Spleen (tissue), 11 donors: ENCODE measurements at regions not wholly inside any gene's neighbourhood (a gene's known extent, or its start where the extent isn't known, plus 50 kb on each side); places are given as distances from the start of the nearest gene placed in this dataset.

Experiments
- DNase-seq: peaks from one replicate; pipeline ENCODE4 v3.0.0-alpha.2; 2020
- H3K27ac ChIP-seq, 8 donors: fragments of 200-600 bp; sonication (generic) in 7 of 8; 1 replicate in 4 of 8; 2 replicates in 4 of 8; pipeline versions ENCODE4 v1.5.0 to v1.8.0; 2016 to 2021; ENCODE audit warnings: inconsistent platforms in 4 of 8, mild to moderate bottlenecking in 4 of 8, moderate library complexity in 1 of 8
- H3K27me3 ChIP-seq, 7 donors: fragments of 200-600 bp; sonication (generic) in 6 of 7; replicated peaks in 1 of 7; 1 replicate in 4 of 7; 2 replicates in 3 of 7; pipeline versions ENCODE4 v1.5.0 to v1.8.0; 2016 to 2021; ENCODE audit warnings: inconsistent platforms in 3 of 7, mild to moderate bottlenecking in 1 of 7
- H3K36me3 ChIP-seq, 6 donors: fragments of 200-600 bp; sonication (generic) in 5 of 6; 1 replicate in 4 of 6; 2 replicates in 2 of 6; pipeline versions ENCODE4 v1.5.0 to v1.8.0; 2016 to 2021; ENCODE audit warnings: inconsistent platforms in 2 of 6
- H3K4me1 ChIP-seq, 6 donors: fragments of 200-600 bp; sonication (generic) in 5 of 6; 1 replicate in 3 of 6; 2 replicates in 3 of 6; pipeline versions ENCODE4 v1.5.0 to v1.8.0; 2016 to 2021; ENCODE audit warnings: inconsistent platforms in 3 of 6
- H3K4me3 ChIP-seq, 8 donors: fragments of 200-600 bp; sonication (generic) in 7 of 8; 1 replicate in 4 of 8; 2 replicates in 4 of 8; pipeline versions ENCODE4 v1.5.0 to v1.8.0; 2016 to 2021; ENCODE audit warnings: inconsistent platforms in 4 of 8, mild to moderate bottlenecking in 4 of 8, moderate library complexity in 2 of 8
- H3K9me3 ChIP-seq, 8 donors: fragments of 200-600 bp; sonication (generic) in 7 of 8; 1 replicate in 4 of 8; 2 replicates in 4 of 8; pipeline versions ENCODE4 v1.5.0 to v1.8.0; 2016 to 2021; ENCODE audit warnings: inconsistent platforms in 4 of 8
- CTCF ChIP-seq, 11 experiments: fragments of 200-600 bp in 7 of 11; fragments of 450-650 bp in 4 of 11; sonication (generic) in 4 of 11; IDR thresholded peaks in 8 of 11; conservative IDR thresholded peaks in 3 of 11; 1 replicate in 7 of 11; 2 replicates in 4 of 11; pipeline versions ENCODE4 v1.4.0 to v1.8.0; 2016 to 2021; ENCODE audit warnings: antibody characterized with exemption in 11 of 11, inconsistent platforms in 4 of 11, mild to moderate bottlenecking in 1 of 11
- POLR2A ChIP-seq, 3 donors: fragments of 450-650 bp; IDR thresholded peaks; one replicate each; pipeline ENCODE4 v1.5.1; 2017; ENCODE audit warnings: antibody characterized with exemption in 3 of 3, mild to moderate bottlenecking in 1 of 3
- POLR2AphosphoS5 ChIP-seq, 3 donors: sonication (generic); formaldehyde crosslinking; IDR thresholded peaks; one replicate each; pipeline ENCODE4 v1.5.1; 2017; ENCODE audit warnings: antibody characterized with exemption in 3 of 3
- WGBS, 5 donors: extraction: QIAGEN DNeasy Blood & Tissue Kit in 3 of 5; methylation state at CpG; one replicate each; pipeline versions ENCODE4 v1.1.5 to v1.1.7; 2013 to 2018; 5-methylcytosine and 5-hydroxymethylcytosine counted together
- intact Hi-C: fragments of 100-400 bp; cut with DNase I; formaldehyde crosslinking; loops from one replicate; pipeline ENCODE4 v1.15.0; 2023; ENCODE audit warnings: low total_unique reads
- donor health status: healthy with polysubstance abuse.
- donor health status: DM: no; HTN: no; CAD: no; lungs with moderate emphysema.
- donor health status: DM: no; HTN: no; CAD: no.
- donor health status: Bipolar disorder and iron deficiency.
- donor health status: healthy.
- donor health status: DM: no; HTN: no; CAD: no.
- donor health status: DM: yes; HTN: yes; CAD: no.

GRCh38 chr11:134888821-134889220 lies 476.8 kb upstream of the B3GAT1 start:
- no peak for DNase-seq
- WGBS, 5 donors = 81 to 89% (median 84%) methylated on average over 10 of the region's 10 CpGs
- intact Hi-C loops = no loop called here
- Histone ChIP-seq H3K4me3 (no peak overlapping the region), H3K27me3 (peaks cover 0 to 34% (median 0%) of the 10 kb centered on the region in 7 donors), H3K9me3 (peaks cover 0 to 12% (median 0%) of the 10 kb centered on the region in 8 donors), H3K36me3 (no peaks in the 10 kb centered on the region), H3K27ac (no peak overlapping the region), H3K4me1 (no peaks in the 10 kb centered on the region)
- TF ChIP-seq CTCF (IDR thresholded peaks at IDR 0.05 in 8 of 11, conservative IDR thresholded peaks at IDR 0.05 in 3 of 11) (no peak), POLR2A (IDR thresholded peaks at IDR 0.05) (no peak), POLR2AphosphoS5 (IDR thresholded peaks at IDR 0.05) (no peak)

- no peaks in the 10 kb centered on the region for H3K36me3 ChIP-seq
- 71 to 87% (median 80%) methylated on average over 4 of the region's 4 CpGs for WGBS, 5 donors
- intact Hi-C loops = no loop called here
- H3K9me3 ChIP-seq = peaks cover 0 to 12% (median 0%) of the 10 kb centered on the region in 8 donors
- no peaks in the 10 kb centered on the region for H3K4me1 ChIP-seq
- no peak overlapping the region for H3K4me3 ChIP-seq
- H3K27ac ChIP-seq = no peak overlapping the region
- TF ChIP-seq CTCF (IDR thresholded peaks at IDR 0.05 in 8 of 11, conservative IDR thresholded peaks at IDR 0.05 in 3 of 11) = no peak
- no peak for TF ChIP-seq POLR2AphosphoS5 (IDR thresholded peaks at IDR 0.05)
- no peak for TF ChIP-seq POLR2A (IDR thresholded peaks at IDR 0.05)
- DNase-seq = no peak
- peaks cover 0 to 37% (median 0%) of the 10 kb centered on the region in 7 donors for H3K27me3 ChIP-seq
These were observed 475.9 kb upstream of the B3GAT1 start for GRCh38 chr11:134887896-134888295.

- 64 to 79% (median 72%) methylated on average over 8 of the region's 8 CpGs for WGBS, 5 donors
These were observed 471.4 kb upstream of the B3GAT1 start for GRCh38 chr11:134883484-134883883.

More at GRCh38 chr11:134883484-134883883, 471.4 kb upstream of the B3GAT1 start:
- H3K9me3 ChIP-seq = no peaks in the 10 kb centered on the region
- intact Hi-C loops = no loop called here
- no peak overlapping the region for H3K27ac ChIP-seq
- H3K27me3 ChIP-seq = peaks cover 0 to 57% (median 0%) of the 10 kb centered on the region in 7 donors
- DNase-seq = no peak
- no peak overlapping the region for H3K4me3 ChIP-seq
- H3K4me1 ChIP-seq = no peaks in the 10 kb centered on the region
- TF ChIP-seq POLR2AphosphoS5 (IDR thresholded peaks at IDR 0.05) (no peak), CTCF (IDR thresholded peaks at IDR 0.05 in 8 of 11, conservative IDR thresholded peaks at IDR 0.05 in 3 of 11) (no peak), POLR2A (IDR thresholded peaks at IDR 0.05) (no peak)
- H3K36me3 ChIP-seq = no peaks in the 10 kb centered on the region
